Astrocyte (in vitro differentiated cells and primary cell): ENCODE measurements at regions not wholly inside any gene's neighbourhood (a gene's known extent, or its start where the extent isn't known, plus 50 kb on each side); places are given as distances from the start of the nearest gene placed in this dataset.

Experiments used
- DNase-seq: peaks from one replicate; pipeline ENCODE4 v3.0.0-alpha.2; 2010; ENCODE audit warnings: low read depth
- FAIRE-seq: peaks from 2 replicates; lab custom pipeline; 2011; peaks lifted over from hg19 to GRCh38; lab: Jason Lieb, UNC
- H2AFZ ChIP-seq: 2 replicates; pipeline ENCODE4 v1.6.0; 2012; ENCODE audit warnings: low read depth, low read length, inconsistent platforms
- H3K27ac ChIP-seq: 2 replicates; pipeline ENCODE4 v1.5.1; 2011; ENCODE audit warnings: low read depth, low read length, inconsistent platforms
- H3K27me3 ChIP-seq: 2 replicates; pipeline ENCODE4 v1.6.0; 2011; ENCODE audit warnings: low read length, inconsistent platforms; ENCODE audit not compliant: insufficient read depth
- H3K36me3 ChIP-seq: 2 replicates; pipeline ENCODE4 v1.5.1; 2011; ENCODE audit warnings: low read length, inconsistent platforms; ENCODE audit not compliant: insufficient read depth
- H3K4me1 ChIP-seq: 2 replicates; pipeline ENCODE4 v1.5.1; 2011; ENCODE audit warnings: low read length, inconsistent platforms; ENCODE audit not compliant: insufficient read depth
- H3K4me2 ChIP-seq: 2 replicates; pipeline ENCODE4 v1.6.0; 2012; ENCODE audit warnings: low read length, inconsistent platforms
- H3K4me3 ChIP-seq: 2 replicates; pipeline ENCODE4 v1.5.1; 2011; ENCODE audit warnings: low read depth, mild to moderate bottlenecking, low read length, inconsistent platforms; ENCODE audit not compliant: insufficient read depth
- H3K79me2 ChIP-seq: 2 replicates; pipeline ENCODE4 v1.6.0; 2012; ENCODE audit warnings: mild to moderate bottlenecking, low read length, inconsistent platforms; ENCODE audit not compliant: insufficient read depth
- H3K9ac ChIP-seq: 2 replicates; pipeline ENCODE4 v1.6.0; 2012; ENCODE audit warnings: mild to moderate bottlenecking, low read length, inconsistent platforms
- H3K9me3 ChIP-seq: 2 replicates; pipeline ENCODE4 v1.5.1; 2012; ENCODE audit warnings: low read depth, mild to moderate bottlenecking, low read length, inconsistent platforms; ENCODE audit not compliant: insufficient read depth
- H4K20me1 ChIP-seq: 2 replicates; pipeline ENCODE4 v1.6.0; 2012; ENCODE audit warnings: low read length, inconsistent platforms; ENCODE audit not compliant: insufficient read depth
- H3K27ac Mint-ChIP-seq: one replicate; pipeline ENCODE4 v1.8.0; 2021; ENCODE audit warnings: mild to moderate bottlenecking, mixed read lengths; ENCODE audit not compliant: unreplicated experiment
- H3K27me3 Mint-ChIP-seq: one replicate; pipeline ENCODE4 v1.8.0; 2021; ENCODE audit warnings: low read depth, mixed read lengths; ENCODE audit not compliant: unreplicated experiment
- H3K36me3 Mint-ChIP-seq: one replicate; pipeline ENCODE4 v1.8.0; 2021; ENCODE audit warnings: low read depth, mixed read lengths; ENCODE audit not compliant: unreplicated experiment
- H3K4me1 Mint-ChIP-seq: one replicate; pipeline ENCODE4 v1.8.0; 2021; ENCODE audit warnings: low read depth, mixed read lengths; ENCODE audit not compliant: unreplicated experiment
- H3K4me3 Mint-ChIP-seq: one replicate; pipeline ENCODE4 v1.8.0; 2021; ENCODE audit warnings: mild to moderate bottlenecking, moderate library complexity, mixed read lengths; ENCODE audit not compliant: unreplicated experiment
- H3K9me3 Mint-ChIP-seq: one replicate; pipeline ENCODE4 v1.8.0; 2021; ENCODE audit warnings: mild to moderate bottlenecking, mixed read lengths; ENCODE audit not compliant: unreplicated experiment
- CTCF ChIP-seq: IDR thresholded peaks from 2 replicates; pipeline ENCODE4 v1.5.1; 2011; ENCODE audit warnings: low read depth, mild to moderate bottlenecking, inconsistent platforms, low read length, moderate library complexity; ENCODE audit not compliant: insufficient read depth
- EZH2 ChIP-seq: IDR thresholded peaks from 2 replicates; pipeline ENCODE4 v1.6.1; 2012; ENCODE audit warnings: mild to moderate bottlenecking, low read length, inconsistent platforms; ENCODE audit not compliant: insufficient read depth

- FAIRE-seq, result peak; percentile 89
- Mint-ChIP-seq H3K9me3 (peaks cover 3% of the 10 kb centered on the region), H3K4me1 (peaks cover 9% of the 10 kb centered on the region), H3K4me3 (no peak overlapping the region), H3K27me3 (peaks cover 21% of the 10 kb centered on the region), H3K36me3 (no peaks in the 10 kb centered on the region), H3K27ac (peak overlapping the region; percentile 16)
- no peaks in the 10 kb centered on the region for H3K36me3 ChIP-seq
- peaks cover 4% of the 10 kb centered on the region for H3K4me1 ChIP-seq
- H3K79me2 ChIP-seq, result no peaks in the 10 kb centered on the region
- no peak overlapping the region for H3K4me3 ChIP-seq
- no peaks in the 10 kb centered on the region for H4K20me1 ChIP-seq
- peak; percentile 77 for DNase-seq
- no peak overlapping the region for H3K9ac ChIP-seq
- peak overlapping the region; percentile 20 for H2AFZ ChIP-seq
- no peak for TF ChIP-seq EZH2
- TF ChIP-seq CTCF, result no peak
- H3K4me2 ChIP-seq, result peak overlapping the region; percentile 49
- H3K9me3 ChIP-seq, result no peaks in the 10 kb centered on the region
- H3K27me3 ChIP-seq, result no peaks in the 10 kb centered on the region
- H3K27ac ChIP-seq, result no peak overlapping the region
Observed at GRCh38 chr17:74042744-74043486, 160.6 kb upstream of the RPL38 start.

GRCh38 chr17:74043976-74044375 lies 159.5 kb upstream of the RPL38 start:
- H3K27me3 ChIP-seq, result no peaks in the 10 kb centered on the region
- peaks cover 3% of the 10 kb centered on the region for H3K9me3 Mint-ChIP-seq
- FAIRE-seq, result no peak

More at GRCh38 chr17:74043976-74044375, 159.5 kb upstream of the RPL38 start:
- no peak overlapping the region for H3K4me2 ChIP-seq
- H3K36me3 Mint-ChIP-seq, result no peaks in the 10 kb centered on the region
- no peaks in the 10 kb centered on the region for H3K9me3 ChIP-seq
- H3K9ac ChIP-seq, result no peak overlapping the region
- H3K36me3 ChIP-seq, result no peaks in the 10 kb centered on the region
- TF ChIP-seq EZH2 (no peak), CTCF (no peak)
- H3K4me3 ChIP-seq, result no peak overlapping the region
- no peak overlapping the region for H3K27ac ChIP-seq
- no peaks in the 10 kb centered on the region for H3K79me2 ChIP-seq
- peaks cover 22% of the 10 kb centered on the region for H3K27me3 Mint-ChIP-seq
- H3K4me3 Mint-ChIP-seq, result no peak overlapping the region
- peaks cover 4% of the 10 kb centered on the region for H3K4me1 ChIP-seq
- no peak overlapping the region for H3K27ac Mint-ChIP-seq
- H2AFZ ChIP-seq, result no peak overlapping the region
- H3K4me1 Mint-ChIP-seq, result peaks cover 10% of the 10 kb centered on the region
- no peak for DNase-seq
- no peaks in the 10 kb centered on the region for H4K20me1 ChIP-seq
